CD14-positive monocyte (primary cell): ENCODE measurements at regions not wholly inside any gene's neighbourhood (a gene's known extent, or its start where the extent isn't known, plus 50 kb on each side); places are given as distances from the start of the nearest gene placed in this dataset.

Experiments
- DNase-seq, 3 donors: peaks; one replicate each; pipeline ENCODE4 v3.0.0-alpha.2; 2011 to 2022
- H2AFZ ChIP-seq: 2 replicates; pipeline ENCODE4 v1.6.0; 2012; ENCODE audit warnings: mild to moderate bottlenecking, low read depth, low read length, inconsistent platforms; ENCODE audit not compliant: insufficient read depth, poor library complexity, severe bottlenecking
- H3K27ac ChIP-seq, 2 donors: 1 replicate in 1 of 2; 2 replicates in 1 of 2; pipeline ENCODE4 v1.5.1; 2012 to 2013; ENCODE audit warnings: low read length in 2 of 2, control low read depth in 1 of 2, inconsistent platforms in 1 of 2, low read depth in 1 of 2, mild to moderate bottlenecking in 1 of 2
- H3K27me3 ChIP-seq, 2 donors: one replicate each; pipeline versions ENCODE4 v1.6.0 to v1.6.1; 2011 to 2013; ENCODE audit warnings: low read length in 2 of 2; ENCODE audit not compliant: control insufficient read depth in 2 of 2, insufficient read depth in 2 of 2
- H3K36me3 ChIP-seq, 2 donors: replicated peaks in 1 of 2; 1 replicate in 1 of 2; 2 replicates in 1 of 2; pipeline versions ENCODE4 v1.5.1 to v1.6.1; 2012 to 2013; ENCODE audit warnings: low read length in 2 of 2, control low read depth in 1 of 2, inconsistent platforms in 1 of 2, mild to moderate bottlenecking in 1 of 2; ENCODE audit not compliant: insufficient read depth in 2 of 2, control insufficient read depth in 1 of 2
- H3K4me1 ChIP-seq, 2 donors: 1 replicate in 1 of 2; 2 replicates in 1 of 2; pipeline versions ENCODE4 v1.5.1 to v1.6.1; 2012 to 2013; ENCODE audit warnings: low read length in 2 of 2, control low read depth in 1 of 2, inconsistent platforms in 1 of 2, mild to moderate bottlenecking in 1 of 2, moderate library complexity in 1 of 2; ENCODE audit not compliant: insufficient read depth in 2 of 2, control insufficient read depth in 1 of 2
- H3K4me2 ChIP-seq: replicated peaks from 2 replicates; pipeline ENCODE3; 2012; ENCODE audit warnings: low read length, moderate library complexity, mild to moderate bottlenecking; ENCODE audit not compliant: poor library complexity, severe bottlenecking; ENCODE audit errors: extremely low read depth
- H3K4me3 ChIP-seq, 3 experiments: fragments of 200-600 bp in 1 of 3; sonication (generic) in 1 of 3; replicated peaks in 1 of 3; 1 replicate in 2 of 3; 2 replicates in 1 of 3; pipeline ENCODE4 v1.5.1; 2011 to 2013; ENCODE audit warnings: low read length in 3 of 3, mild to moderate bottlenecking in 3 of 3, control low read depth in 2 of 3, low read depth in 2 of 3, inconsistent platforms in 1 of 3, moderate library complexity in 1 of 3
- H3K79me2 ChIP-seq: 2 replicates; pipeline ENCODE4 v1.6.0; 2012; ENCODE audit warnings: mild to moderate bottlenecking, control low read depth, inconsistent platforms, low read length, moderate library complexity; ENCODE audit not compliant: insufficient read depth
- H3K9ac ChIP-seq: 2 replicates; pipeline ENCODE4 v1.6.0; 2017; ENCODE audit warnings: low read length, mild to moderate bottlenecking; ENCODE audit not compliant: insufficient read depth, poor library complexity, severe bottlenecking
- H3K9me3 ChIP-seq, 2 donors: replicated peaks in 1 of 2; 1 replicate in 1 of 2; 2 replicates in 1 of 2; pipeline versions ENCODE4 v1.5.1 to v1.6.1; 2012 to 2013; ENCODE audit warnings: low read length in 2 of 2, control low read depth in 1 of 2; ENCODE audit not compliant: control insufficient read depth in 1 of 2, insufficient read depth in 1 of 2
- H4K20me1 ChIP-seq: 2 replicates; pipeline ENCODE4 v1.6.0; 2012; ENCODE audit warnings: mild to moderate bottlenecking, low read length, control low read depth, moderate library complexity; ENCODE audit not compliant: insufficient read depth
- H3K27ac Mint-ChIP-seq, 7 donors: one replicate each; pipeline ENCODE4 v1.8.0; 2020; ENCODE audit warnings: mild to moderate bottlenecking in 7 of 7, mixed read lengths in 7 of 7, moderate library complexity in 6 of 7, inconsistent platforms in 2 of 7
- H3K27me3 Mint-ChIP-seq, 3 donors: one replicate each; pipeline ENCODE4 v1.8.0; 2021 to 2022; ENCODE audit warnings: low read depth in 3 of 3, mild to moderate bottlenecking in 3 of 3, mixed read lengths in 3 of 3, moderate library complexity in 3 of 3, inconsistent platforms in 1 of 3
- H3K36me3 Mint-ChIP-seq, 2 donors: one replicate each; pipeline ENCODE4 v1.8.0; 2020; ENCODE audit warnings: mixed read lengths in 2 of 2, inconsistent platforms in 1 of 2, mild to moderate bottlenecking in 1 of 2
- H3K4me1 Mint-ChIP-seq: one replicate; pipeline ENCODE4 v1.8.0; 2020; ENCODE audit warnings: mild to moderate bottlenecking, mixed read lengths
- H3K4me3 Mint-ChIP-seq, 2 donors: one replicate each; pipeline ENCODE4 v1.8.0; 2020; ENCODE audit warnings: mild to moderate bottlenecking in 2 of 2, mixed read lengths in 2 of 2, moderate library complexity in 1 of 2
- H3K9me3 Mint-ChIP-seq, 7 donors: one replicate each; pipeline ENCODE4 v1.8.0; 2020 to 2022; ENCODE audit warnings: mixed read lengths in 7 of 7, mild to moderate bottlenecking in 6 of 7, moderate library complexity in 6 of 7, inconsistent platforms in 2 of 7
- WGBS: methylation state at CpG from one replicate; pipeline ENCODE4 v1.1.5; 2013; ENCODE audit warnings: missing lambda C conversion rate; ENCODE audit not compliant: insufficient coverage; 5-methylcytosine and 5-hydroxymethylcytosine counted together
- intact Hi-C, 2 donors: fragments of 100-400 bp; cut with micrococcal nuclease; formaldehyde crosslinking; loops; one replicate each; pipeline versions ENCODE4 v1.15.0 to v1.15.1; 2023
- TF ChIP-seq, protein P1 (sequence below): fragments of 200-600 bp; IDR thresholded peaks from one replicate; pipeline ENCODE4 v1.8.0; 2022; ENCODE audit warnings: antibody characterized with exemption, mild to moderate bottlenecking

- 94% methylated on average over 3 of the region's 3 CpGs for WGBS
- DNase-seq, result no peak
- no peak overlapping the region for H3K4me3 Mint-ChIP-seq
- H3K36me3 Mint-ChIP-seq, result no peaks in the 10 kb centered on the region
- H4K20me1 ChIP-seq, result no peaks in the 10 kb centered on the region
- H3K9me3 Mint-ChIP-seq, result peaks cover 0 to 6% (median 2%) of the 10 kb centered on the region in 7 donors
- no peaks in the 10 kb centered on the region for H3K27me3 Mint-ChIP-seq
- H3K4me3 ChIP-seq, result no peak overlapping the region
- H3K9ac ChIP-seq, result no peak overlapping the region
- no peaks in the 10 kb centered on the region for H3K79me2 ChIP-seq
- H3K36me3 ChIP-seq, result no peaks in the 10 kb centered on the region
- peaks cover 8% of the 10 kb centered on the region for H3K4me1 Mint-ChIP-seq
- no peak overlapping the region for H2AFZ ChIP-seq
- no peaks in the 10 kb centered on the region for H3K27me3 ChIP-seq
- TF ChIP-seq, protein P1, sequence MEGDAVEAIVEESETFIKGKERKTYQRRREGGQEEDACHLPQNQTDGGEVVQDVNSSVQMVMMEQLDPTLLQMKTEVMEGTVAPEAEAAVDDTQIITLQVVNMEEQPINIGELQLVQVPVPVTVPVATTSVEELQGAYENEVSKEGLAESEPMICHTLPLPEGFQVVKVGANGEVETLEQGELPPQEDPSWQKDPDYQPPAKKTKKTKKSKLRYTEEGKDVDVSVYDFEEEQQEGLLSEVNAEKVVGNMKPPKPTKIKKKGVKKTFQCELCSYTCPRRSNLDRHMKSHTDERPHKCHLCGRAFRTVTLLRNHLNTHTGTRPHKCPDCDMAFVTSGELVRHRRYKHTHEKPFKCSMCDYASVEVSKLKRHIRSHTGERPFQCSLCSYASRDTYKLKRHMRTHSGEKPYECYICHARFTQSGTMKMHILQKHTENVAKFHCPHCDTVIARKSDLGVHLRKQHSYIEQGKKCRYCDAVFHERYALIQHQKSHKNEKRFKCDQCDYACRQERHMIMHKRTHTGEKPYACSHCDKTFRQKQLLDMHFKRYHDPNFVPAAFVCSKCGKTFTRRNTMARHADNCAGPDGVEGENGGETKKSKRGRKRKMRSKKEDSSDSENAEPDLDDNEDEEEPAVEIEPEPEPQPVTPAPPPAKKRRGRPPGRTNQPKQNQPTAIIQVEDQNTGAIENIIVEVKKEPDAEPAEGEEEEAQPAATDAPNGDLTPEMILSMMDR, result no peak
- no peak overlapping the region for H3K27ac ChIP-seq
- no peak overlapping the region for H3K4me2 ChIP-seq
- no peak overlapping the region for H3K27ac Mint-ChIP-seq
- intact Hi-C loops, result no loop called here
- H3K9me3 ChIP-seq, result no peaks in the 10 kb centered on the region
- no peaks in the 10 kb centered on the region for H3K4me1 ChIP-seq
Observed at GRCh38 chr14:55800156-55800785, 220.3 kb downstream of the KTN1 start.

GRCh38 chr14:55801121-55801520, 221.1 kb downstream of the KTN1 start:
- no peaks in the 10 kb centered on the region for H4K20me1 ChIP-seq
- H3K27ac ChIP-seq, result no peak overlapping the region
- intact Hi-C loops, result no loop called here
- no peak overlapping the region for H3K4me2 ChIP-seq
- no peaks in the 10 kb centered on the region for H3K9me3 ChIP-seq
- Mint-ChIP-seq H3K27me3 (no peaks in the 10 kb centered on the region), H3K27ac (no peak overlapping the region), H3K36me3 (no peaks in the 10 kb centered on the region), H3K4me3 (no peak overlapping the region), H3K4me1 (peaks cover 8% of the 10 kb centered on the region), H3K9me3 (peaks cover 0 to 6% (median 2%) of the 10 kb centered on the region in 7 donors)
- TF ChIP-seq, protein P1, result no peak
- H3K9ac ChIP-seq, result no peak overlapping the region
- no peaks in the 10 kb centered on the region for H3K36me3 ChIP-seq
- no CpG with 5 or more reads among the region's 1 CpG for WGBS
- no peak for DNase-seq
- H2AFZ ChIP-seq, result no peak overlapping the region
- H3K27me3 ChIP-seq, result no peaks in the 10 kb centered on the region
- H3K4me3 ChIP-seq, result no peak overlapping the region
- H3K79me2 ChIP-seq, result no peaks in the 10 kb centered on the region
- no peaks in the 10 kb centered on the region for H3K4me1 ChIP-seq
